COLO829 (cell line): ENCODE measurements at regions not wholly inside any gene's neighbourhood (a gene's known extent, or its start where the extent isn't known, plus 50 kb on each side); places are given as distances from the start of the nearest gene placed in this dataset.

Experiments used
- DNase-seq: peaks from one replicate; pipeline ENCODE4 v3.0.0; 2012; ENCODE audit warnings: low spot score

GRCh38 chr2:215687149-215688031 lies 251.5 kb upstream of the FN1 start:
- no peak for DNase-seq

DNA sequence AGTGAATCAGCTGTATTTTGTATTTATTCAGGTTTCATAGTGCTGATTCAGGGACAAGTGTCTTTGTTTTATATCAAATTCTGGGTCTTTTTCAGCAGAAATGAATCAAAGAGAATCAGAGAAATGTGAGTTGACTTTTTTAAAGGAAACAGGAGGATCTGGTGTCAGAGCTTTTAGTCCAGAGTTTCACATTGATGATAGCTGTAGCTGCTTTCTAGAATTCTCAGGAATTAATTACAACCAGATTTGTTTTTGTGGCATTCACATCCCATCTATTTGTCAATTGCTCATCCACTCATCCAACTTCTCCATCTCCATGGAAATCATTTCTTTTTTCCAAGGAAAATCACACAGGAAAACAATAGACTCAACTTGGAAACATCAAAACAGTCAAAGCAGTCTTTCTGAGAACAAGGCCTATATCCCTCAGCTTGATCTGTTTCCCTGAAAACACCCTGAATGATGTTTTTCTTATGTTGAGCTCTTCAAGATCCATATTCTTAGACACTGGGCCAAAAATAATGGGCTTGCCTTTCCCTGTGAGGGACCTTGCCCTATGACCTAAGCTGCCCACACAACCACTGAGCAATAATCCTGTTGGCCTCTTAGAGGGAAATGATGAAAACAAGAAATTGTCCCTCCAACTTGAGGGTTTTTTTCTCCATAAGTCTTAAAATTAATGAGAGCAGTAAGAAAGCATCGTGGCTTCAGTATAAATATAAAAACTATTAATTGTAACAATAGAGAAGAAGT lies 249.5 kb upstream of the FN1 start:
- DNase-seq, result no peak

GRCh38 chr2:215684448-215685237 lies 248.8 kb upstream of the FN1 start:
- no peak for DNase-seq

- DNase-seq, result no peak
Measured at GRCh38 chr2:215683295-215683694, 247.4 kb upstream of the FN1 start.

GRCh38 chr2:215681799-215682596 lies 246.1 kb upstream of the FN1 start:
- no peak for DNase-seq

DNA sequence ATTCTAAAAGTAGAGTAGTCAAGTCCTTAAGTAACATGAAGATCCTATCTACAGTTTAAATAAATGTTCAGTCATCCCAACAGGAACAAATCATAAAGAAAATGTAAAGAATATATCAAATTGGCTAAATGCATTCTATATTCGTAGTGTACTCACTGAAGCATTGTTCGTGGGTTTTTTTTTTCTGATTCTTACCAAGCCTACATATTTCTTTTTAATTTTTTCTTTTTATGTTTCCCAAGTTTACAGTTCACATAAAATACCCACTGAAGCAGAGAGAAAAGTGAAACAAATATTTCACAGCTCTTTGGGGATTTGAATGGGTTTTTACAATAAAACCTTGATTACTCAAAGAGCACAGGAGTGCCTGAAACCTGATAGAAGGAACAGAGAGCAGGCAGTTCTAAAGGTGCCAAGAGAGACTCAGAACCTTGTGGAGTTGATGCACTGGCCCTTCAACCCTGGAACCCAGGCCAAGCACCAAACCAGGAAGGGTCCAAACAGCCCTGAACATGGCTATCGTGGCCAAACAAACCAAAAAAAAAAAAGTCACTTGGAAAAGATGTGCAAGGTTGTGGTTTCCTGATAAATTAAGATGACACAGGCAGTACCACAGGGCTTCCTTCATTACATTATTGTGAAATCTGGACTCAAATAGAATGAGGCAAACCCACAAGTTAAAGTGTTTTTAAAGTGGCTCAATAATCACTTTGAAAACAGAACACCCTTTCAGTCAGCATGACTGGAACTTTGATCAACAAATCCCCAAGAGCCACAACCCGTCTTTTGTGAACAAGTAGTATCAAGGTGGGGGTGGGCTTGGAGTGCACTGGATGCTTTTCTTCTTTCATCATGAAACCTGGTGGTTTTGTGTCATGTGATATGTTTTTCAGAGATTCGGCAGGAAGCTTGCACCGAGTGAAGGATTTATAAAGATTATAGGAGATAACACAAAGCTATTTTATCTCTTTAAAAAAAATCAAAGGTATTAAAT lies 245.0 kb upstream of the FN1 start:
- DNase-seq, result peak; percentile 93

- DNase-seq, result no peak
Measured at GRCh38 chr2:215678094-215678493, 242.2 kb upstream of the FN1 start.

- no peak for DNase-seq
Measured at GRCh38 chr2:215677481-215677880, 241.6 kb upstream of the FN1 start.

GRCh38 chr2:215672406-215672805 lies 236.5 kb upstream of the FN1 start:
- no peak for DNase-seq

DNA sequence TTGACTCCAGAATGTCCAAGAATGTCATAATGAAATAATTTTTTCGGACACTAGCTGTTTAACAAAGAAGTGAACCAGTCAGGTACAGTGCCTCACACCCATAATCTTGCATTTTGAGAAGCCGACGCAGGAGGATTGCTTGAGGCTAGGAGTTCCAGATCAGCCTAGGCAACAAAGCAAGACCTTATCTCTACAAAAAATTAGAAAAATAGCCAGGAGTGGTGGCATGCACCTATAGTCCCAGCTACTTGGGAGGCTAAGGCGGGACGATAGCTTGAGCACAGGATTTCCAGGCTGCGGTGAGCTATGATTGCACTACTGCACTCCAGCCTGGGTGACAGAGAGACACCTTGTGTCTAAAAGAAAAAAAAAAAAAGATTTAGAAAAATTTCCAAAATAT lies 235.8 kb upstream of the FN1 start:
- DNase-seq, result no peak

DNA sequence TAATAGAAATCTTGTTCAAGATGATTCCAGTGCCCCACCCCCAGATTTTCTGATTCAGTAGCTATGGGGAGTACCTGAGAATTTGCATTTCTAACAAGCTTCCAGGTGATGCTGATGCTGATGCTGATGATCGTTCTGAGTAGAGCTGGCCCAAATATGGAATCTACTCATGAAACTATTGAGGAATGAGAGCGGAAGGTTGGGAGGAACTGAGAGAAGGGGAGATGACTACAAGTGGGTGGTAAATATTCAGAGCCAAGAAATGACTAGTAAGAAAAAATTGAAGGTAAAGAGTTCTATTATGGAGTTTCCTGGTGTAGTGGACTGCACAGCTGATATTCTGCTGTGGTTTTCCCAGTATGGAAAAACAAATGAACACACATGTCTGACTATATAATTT lies 235.4 kb upstream of the FN1 start:
- DNase-seq, result no peak

DNA sequence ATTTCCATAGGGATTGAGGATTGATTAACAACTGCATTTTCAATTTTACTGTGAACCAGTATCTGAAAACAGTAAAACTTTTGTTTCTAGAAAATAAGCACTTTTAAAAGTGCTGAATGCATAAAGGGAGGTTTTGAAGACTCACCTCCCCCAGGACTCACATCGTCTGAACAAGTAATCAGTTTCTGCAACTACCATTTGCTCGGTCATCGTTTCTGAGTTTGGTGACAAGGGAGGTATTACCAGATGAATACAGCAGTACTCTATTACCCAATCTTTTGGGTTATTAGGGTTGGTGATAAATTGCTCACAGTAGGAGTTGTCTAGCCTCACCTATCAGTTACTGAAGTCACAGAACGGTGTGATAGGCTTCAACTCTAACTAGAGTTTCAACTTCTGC lies 234.5 kb upstream of the FN1 start:
- DNase-seq, result no peak

GRCh38 chr2:215668378-215668775 lies 232.5 kb upstream of the FN1 start:
- no peak for DNase-seq

GRCh38 chr2:215667585-215668377 lies 231.9 kb upstream of the FN1 start:
- no peak for DNase-seq

DNA sequence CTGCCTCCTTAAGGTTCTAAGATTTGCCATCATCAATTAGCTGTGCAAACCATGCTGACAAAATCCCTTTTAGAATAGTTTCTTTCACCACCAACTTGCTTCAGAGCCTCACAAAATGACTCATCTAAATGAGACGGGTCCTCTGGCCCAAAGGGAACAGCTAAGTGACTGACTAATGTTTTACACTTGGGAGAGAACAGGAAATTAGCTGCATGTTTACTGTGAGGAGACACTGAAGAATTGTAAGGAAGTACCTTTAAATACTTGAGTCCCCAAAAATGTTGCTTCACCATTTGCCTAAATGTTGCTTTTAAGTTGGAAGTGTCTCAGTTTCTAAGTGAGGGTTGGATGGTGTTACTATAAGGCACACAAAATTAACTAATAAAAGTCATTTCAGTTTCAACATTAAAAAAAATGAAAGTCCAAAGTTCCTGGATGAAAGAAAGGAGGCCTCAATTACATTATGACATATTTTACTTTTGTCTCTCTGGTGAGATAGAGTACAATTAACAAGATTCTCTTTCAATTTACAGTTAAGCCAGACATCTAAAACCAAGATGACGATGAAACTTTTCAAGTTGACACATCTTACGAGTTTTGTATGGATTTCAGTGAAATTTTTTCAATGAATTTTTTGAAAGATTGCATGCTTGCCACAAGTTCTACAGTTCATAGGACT lies 229.1 kb upstream of the FN1 start:
- DNase-seq, result peak; percentile 83

- DNase-seq, result no peak
Measured at GRCh38 chr2:215662715-215663114, 226.8 kb upstream of the FN1 start.

- DNase-seq, result no peak
Measured at GRCh38 chr2:215660687-215661086, 224.8 kb upstream of the FN1 start.

DNA sequence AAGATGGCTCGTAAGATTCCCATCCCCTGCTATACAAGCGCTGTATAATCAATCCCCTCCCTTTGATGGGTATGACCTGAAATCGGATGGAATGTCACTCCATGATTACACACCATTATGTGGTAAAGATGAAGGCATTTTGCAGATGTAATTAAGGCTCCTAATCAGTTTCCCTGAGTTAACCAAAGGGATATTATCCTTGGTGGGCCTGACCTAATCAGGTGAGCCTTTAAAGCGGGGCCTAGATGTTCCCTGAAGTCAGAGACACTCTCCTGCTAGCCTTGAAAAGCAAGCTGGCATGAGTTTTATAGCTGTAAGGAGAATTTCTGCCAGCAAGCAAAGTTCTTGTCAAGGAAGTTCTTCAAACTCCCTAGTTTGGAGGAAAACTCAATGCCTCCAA lies 223.8 kb upstream of the FN1 start:
- no peak for DNase-seq
